Effector memory CD8-positive, alpha-beta T cell (primary cell): ENCODE measurements at regions not wholly inside any gene's neighbourhood (a gene's known extent, or its start where the extent isn't known, plus 50 kb on each side); places are given as distances from the start of the nearest gene placed in this dataset.

ENCODE experiments used
- ATAC-seq: fragments of 150-1000 bp; cut with Tn5 transposase; replicated peaks from 2 replicates; pipeline ENCODE4 v1.10.0; 2021; ENCODE audit warnings: mild to moderate bottlenecking, moderate library complexity
- DNase-seq, 3 experiments: peaks; one replicate each; pipeline ENCODE4 v3.0.0; 2021
- H3K27ac Mint-ChIP-seq, 2 donors: one replicate each; pipeline ENCODE4 v1.8.0; 2022; ENCODE audit warnings: mild to moderate bottlenecking in 2 of 2, mixed read lengths in 2 of 2, moderate library complexity in 2 of 2
- H3K27me3 Mint-ChIP-seq, 2 donors: one replicate each; pipeline ENCODE4 v1.8.0; 2022; ENCODE audit warnings: mixed read lengths in 2 of 2
- H3K36me3 Mint-ChIP-seq: one replicate; pipeline ENCODE4 v1.8.0; 2022; ENCODE audit warnings: mild to moderate bottlenecking, moderate library complexity, mixed read lengths; ENCODE audit not compliant: insufficient read depth
- H3K4me1 Mint-ChIP-seq, 2 donors: one replicate each; pipeline ENCODE4 v1.8.0; 2022; ENCODE audit warnings: low read depth in 2 of 2, mixed read lengths in 2 of 2
- H3K4me3 Mint-ChIP-seq, 2 donors: one replicate each; pipeline ENCODE4 v1.8.0; 2022; ENCODE audit warnings: mild to moderate bottlenecking in 2 of 2, mixed read lengths in 2 of 2, moderate library complexity in 2 of 2
- H3K9me3 Mint-ChIP-seq, 2 donors: one replicate each; pipeline ENCODE4 v1.8.0; 2022; ENCODE audit warnings: mixed read lengths in 2 of 2

- Mint-ChIP-seq H3K27me3 (peaks cover 7 to 9% of the 10 kb centered on the region in 2 donors), H3K27ac (no peak overlapping the region), H3K9me3 (peaks cover 4 to 7% of the 10 kb centered on the region in 2 donors), H3K4me1 (no peaks in the 10 kb centered on the region), H3K36me3 (no peaks in the 10 kb centered on the region), H3K4me3 (no peak overlapping the region)
- ATAC-seq (no peak), DNase-seq (no peak)
These were observed 116.8 kb upstream of the DST start for GRCh38 chr6:56759521-56759920.

- no peak overlapping the region for H3K4me3 Mint-ChIP-seq
- peaks cover 4 to 7% of the 10 kb centered on the region in 2 donors for H3K9me3 Mint-ChIP-seq
- no peak overlapping the region for H3K27ac Mint-ChIP-seq
- H3K36me3 Mint-ChIP-seq: no peaks in the 10 kb centered on the region
- no peaks in the 10 kb centered on the region for H3K4me1 Mint-ChIP-seq
- H3K27me3 Mint-ChIP-seq: peaks cover 7 to 9% of the 10 kb centered on the region in 2 donors
- DNase-seq: no peak
- ATAC-seq: no peak
These were observed 115.9 kb upstream of the DST start for GRCh38 chr6:56758553-56758952.

- Mint-ChIP-seq H3K4me1 (no peaks in the 10 kb centered on the region), H3K4me3 (no peak overlapping the region), H3K27me3 (peaks cover 7 to 9% of the 10 kb centered on the region in 2 donors), H3K9me3 (peaks cover 4 to 7% of the 10 kb centered on the region in 2 donors), H3K36me3 (no peaks in the 10 kb centered on the region), H3K27ac (no peak overlapping the region)
- no peak for ATAC-seq
- DNase-seq: no peak
These were observed 115.4 kb upstream of the DST start for GRCh38 chr6:56758120-56758519.

- ATAC-seq (no peak), DNase-seq (no peak)
- Mint-ChIP-seq H3K36me3 (no peaks in the 10 kb centered on the region), H3K4me3 (no peak overlapping the region), H3K27me3 (peaks cover 7 to 9% of the 10 kb centered on the region in 2 donors), H3K27ac (no peak overlapping the region), H3K4me1 (no peaks in the 10 kb centered on the region), H3K9me3 (peaks cover 4 to 7% of the 10 kb centered on the region in 2 donors)
These were observed 114.9 kb upstream of the DST start for GRCh38 chr6:56757588-56757984.

GRCh38 chr6:56756791-56757587, 114.3 kb upstream of the DST start:
- DNase-seq (no peak), ATAC-seq (no peak)
- H3K4me1 Mint-ChIP-seq: no peaks in the 10 kb centered on the region
- no peaks in the 10 kb centered on the region for H3K36me3 Mint-ChIP-seq
- H3K27me3 Mint-ChIP-seq: peaks cover 7 to 9% of the 10 kb centered on the region in 2 donors
- H3K9me3 Mint-ChIP-seq: peaks cover 4 to 7% of the 10 kb centered on the region in 2 donors
- H3K27ac Mint-ChIP-seq: no peak overlapping the region
- no peak overlapping the region for H3K4me3 Mint-ChIP-seq

- no peak for DNase-seq
- Mint-ChIP-seq H3K9me3 (peaks cover 4 to 7% of the 10 kb centered on the region in 2 donors), H3K36me3 (no peaks in the 10 kb centered on the region), H3K27ac (no peak overlapping the region), H3K27me3 (peaks cover 7 to 9% of the 10 kb centered on the region in 2 donors), H3K4me1 (no peaks in the 10 kb centered on the region), H3K4me3 (no peak overlapping the region)
- ATAC-seq: no peak
These were observed 113.6 kb upstream of the DST start for GRCh38 chr6:56756219-56756789.

DNA sequence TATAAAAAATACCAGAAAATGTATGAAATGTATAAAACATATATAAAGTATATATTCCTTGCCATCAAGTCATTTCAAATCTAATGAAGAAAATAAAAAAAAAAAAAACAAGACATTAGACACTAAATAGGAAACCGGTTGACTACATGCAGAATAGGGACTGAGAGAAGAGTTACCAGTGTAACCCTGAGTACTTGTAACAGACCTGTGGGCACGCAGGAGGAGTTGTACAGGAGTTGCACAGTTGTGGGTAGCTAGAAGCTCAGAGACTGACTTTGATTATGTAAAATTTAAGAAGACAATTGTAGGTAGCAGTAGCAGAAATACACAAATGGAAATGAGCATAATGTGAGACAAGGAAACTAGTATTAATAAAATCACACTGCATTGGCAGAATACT, 112.4 kb upstream of the DST start:
- H3K27ac Mint-ChIP-seq: no peak overlapping the region
- DNase-seq (no peak), ATAC-seq (no peak)
- H3K9me3 Mint-ChIP-seq: peaks cover 4 to 7% of the 10 kb centered on the region in 2 donors
- H3K4me3 Mint-ChIP-seq: no peak overlapping the region
- H3K4me1 Mint-ChIP-seq: no peaks in the 10 kb centered on the region
- H3K36me3 Mint-ChIP-seq: no peaks in the 10 kb centered on the region
- peaks cover 7 to 9% of the 10 kb centered on the region in 2 donors for H3K27me3 Mint-ChIP-seq

DNA sequence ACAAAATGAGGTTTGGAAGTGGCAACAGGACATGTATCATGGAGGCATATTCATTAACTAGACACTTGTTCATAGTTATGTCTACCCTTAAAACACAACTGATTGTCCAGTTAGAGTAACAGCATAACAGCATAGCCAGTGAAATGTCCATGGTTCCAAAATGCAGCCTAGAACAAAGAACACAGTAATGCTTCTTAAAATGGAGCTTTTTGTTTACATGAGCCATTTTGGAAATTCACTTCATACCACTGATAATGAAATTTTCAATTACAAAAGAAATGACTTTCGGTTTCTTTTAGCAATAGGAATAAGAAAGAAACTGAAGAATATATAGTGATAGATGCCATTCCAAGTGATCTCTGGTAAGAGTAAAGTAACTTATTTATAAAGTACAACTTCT, 111.1 kb upstream of the DST start:
- no peak for DNase-seq
- Mint-ChIP-seq H3K36me3 (no peaks in the 10 kb centered on the region), H3K27ac (no peak overlapping the region), H3K4me1 (no peaks in the 10 kb centered on the region), H3K9me3 (peaks cover 4 to 7% of the 10 kb centered on the region in 2 donors), H3K27me3 (peaks cover 7 to 9% of the 10 kb centered on the region in 2 donors), H3K4me3 (no peak overlapping the region)
- ATAC-seq: no peak

GRCh38 chr6:56752534-56752933, 109.8 kb upstream of the DST start:
- H3K27ac Mint-ChIP-seq: no peak overlapping the region
- no peak overlapping the region for H3K4me3 Mint-ChIP-seq
- H3K36me3 Mint-ChIP-seq: no peaks in the 10 kb centered on the region
- ATAC-seq: no peak
- H3K9me3 Mint-ChIP-seq: peaks cover 4 to 7% of the 10 kb centered on the region in 2 donors
- H3K27me3 Mint-ChIP-seq: peaks cover 7 to 9% of the 10 kb centered on the region in 2 donors
- H3K4me1 Mint-ChIP-seq: no peaks in the 10 kb centered on the region
- DNase-seq: no peak

- Mint-ChIP-seq H3K4me3 (no peak overlapping the region), H3K4me1 (no peaks in the 10 kb centered on the region), H3K9me3 (peaks cover 4 to 7% of the 10 kb centered on the region in 2 donors), H3K27me3 (peaks cover 7 to 9% of the 10 kb centered on the region in 2 donors), H3K36me3 (no peaks in the 10 kb centered on the region), H3K27ac (no peak overlapping the region)
- no peak for ATAC-seq
- no peak for DNase-seq
These were observed 109.3 kb upstream of the DST start for GRCh38 chr6:56752009-56752408.

DNA sequence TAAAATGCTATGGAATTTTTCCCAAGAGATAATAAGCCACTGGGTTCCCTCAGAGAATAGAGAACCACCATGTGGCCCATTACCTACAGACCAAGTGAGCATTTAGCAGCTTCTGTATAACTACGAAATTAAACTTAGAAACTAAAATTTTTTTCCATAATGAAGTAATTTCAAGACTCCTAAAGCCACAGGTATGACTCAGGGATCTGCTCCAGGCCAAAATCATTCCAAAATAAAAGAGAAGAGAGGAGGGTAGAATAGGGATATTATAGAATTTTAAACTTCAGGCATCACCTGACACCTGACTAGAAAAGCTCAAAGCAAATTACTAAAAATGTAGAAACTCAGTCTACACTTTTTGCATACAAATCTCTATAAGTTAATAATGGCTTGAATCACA, 108.9 kb upstream of the DST start:
- Mint-ChIP-seq H3K4me3 (no peak overlapping the region), H3K9me3 (peaks cover 4 to 7% of the 10 kb centered on the region in 2 donors), H3K36me3 (no peaks in the 10 kb centered on the region), H3K27ac (no peak overlapping the region), H3K4me1 (no peaks in the 10 kb centered on the region), H3K27me3 (peaks cover 7 to 9% of the 10 kb centered on the region in 2 donors)
- ATAC-seq (no peak), DNase-seq (no peak)

DNA sequence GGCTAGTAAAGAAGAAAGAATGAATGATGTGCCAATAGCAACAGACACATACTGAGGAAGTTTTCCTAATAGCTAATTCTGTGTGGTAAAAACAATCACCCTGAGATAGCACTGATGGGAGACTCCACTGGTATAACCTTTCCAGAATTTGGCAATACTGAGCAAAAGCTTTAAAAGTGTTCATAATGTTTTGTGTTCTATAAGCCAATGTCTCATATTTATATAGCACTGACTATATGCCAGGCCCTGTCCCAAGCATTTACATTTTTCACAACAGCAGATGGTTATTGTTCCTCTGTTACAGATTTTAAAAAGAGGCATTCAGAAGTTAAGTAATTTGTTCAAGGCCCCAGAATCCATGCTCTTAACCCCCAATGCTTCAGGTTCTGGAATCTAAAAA, 108.0 kb upstream of the DST start:
- Mint-ChIP-seq H3K36me3 (no peaks in the 10 kb centered on the region), H3K27me3 (peaks cover under 1% of the 10 kb centered on the region in 2 donors), H3K9me3 (no peaks in the 10 kb centered on the region), H3K4me1 (no peaks in the 10 kb centered on the region), H3K4me3 (no peak overlapping the region), H3K27ac (no peak overlapping the region)
- ATAC-seq (no peak), DNase-seq (no peak)

- no peaks in the 10 kb centered on the region for H3K36me3 Mint-ChIP-seq
- DNase-seq: no peak
- H3K27me3 Mint-ChIP-seq: no peaks in the 10 kb centered on the region
- no peak for ATAC-seq
- H3K4me1 Mint-ChIP-seq: no peaks in the 10 kb centered on the region
- no peak overlapping the region for H3K27ac Mint-ChIP-seq
- no peaks in the 10 kb centered on the region for H3K9me3 Mint-ChIP-seq
- H3K4me3 Mint-ChIP-seq: no peak overlapping the region
These were observed 107.0 kb upstream of the DST start for GRCh38 chr6:56749632-56750151.
